HG02981 (cell line): ENCODE measurements at regions not wholly inside any gene's neighbourhood (a gene's known extent, or its start where the extent isn't known, plus 50 kb on each side); places are given as distances from the start of the nearest gene placed in this dataset.
"Not testable (repeated sequence)": the region's sequence is repeated elsewhere in the genome, so short reads cannot be mapped to it uniquely, and the experiment has no call there.

Experiments used
- ATAC-seq: cut with Tn5 transposase; IDR thresholded peaks from one replicate; pipeline ENCODE4 v1.9.1; 2021; ENCODE audit warnings: mild to moderate bottlenecking, moderate library complexity; ENCODE audit not compliant: unreplicated experiment

- no peak for ATAC-seq
Measured at GRCh38 chr3:75380276-75380771, 283.8 kb upstream of the FRG2C start.

- not testable (repeated sequence) for ATAC-seq
Measured at GRCh38 chr3:75384016-75384415, 280.1 kb upstream of the FRG2C start.

- not testable (repeated sequence) for ATAC-seq
Measured at GRCh38 chr3:75388486-75389124, 275.5 kb upstream of the FRG2C start.

GRCh38 chr3:75393288-75393694 is 270.8 kb upstream of the FRG2C start:
- ATAC-seq: not testable (repeated sequence)

- ATAC-seq: not testable (repeated sequence)
Measured at GRCh38 chr3:75394102-75394501, 270.0 kb upstream of the FRG2C start.

GRCh38 chr3:75394562-75395360 is 269.4 kb upstream of the FRG2C start:
- ATAC-seq: not testable (repeated sequence)

GRCh38 chr3:75395580-75396315 is 268.4 kb upstream of the FRG2C start:
- no peak for ATAC-seq

GRCh38 chr3:75396316-75396802 is 267.8 kb upstream of the FRG2C start:
- ATAC-seq: no peak

GRCh38 chr3:75397486-75397885 is 266.6 kb upstream of the FRG2C start:
- not testable (repeated sequence) for ATAC-seq

- ATAC-seq: not testable (repeated sequence)
Measured at GRCh38 chr3:75422101-75422945, 241.8 kb upstream of the FRG2C start.

GRCh38 chr3:75425379-75425778 is 238.7 kb upstream of the FRG2C start:
- ATAC-seq: not testable (repeated sequence)

GRCh38 chr3:75427486-75427885 is 236.6 kb upstream of the FRG2C start:
- ATAC-seq: not testable (repeated sequence)

GRCh38 chr3:75427906-75428305 is 236.2 kb upstream of the FRG2C start:
- ATAC-seq: not testable (repeated sequence)

- ATAC-seq: not testable (repeated sequence)
Measured at GRCh38 chr3:75429561-75430220, 234.4 kb upstream of the FRG2C start.

GRCh38 chr3:75430406-75430805 is 233.7 kb upstream of the FRG2C start:
- ATAC-seq: not testable (repeated sequence)

GRCh38 chr3:75431120-75431519 is 233.0 kb upstream of the FRG2C start:
- not testable (repeated sequence) for ATAC-seq

- ATAC-seq: not testable (repeated sequence)
Measured at GRCh38 chr3:75432466-75432865, 231.7 kb upstream of the FRG2C start.

GRCh38 chr3:75432885-75433284 is 231.2 kb upstream of the FRG2C start:
- not testable (repeated sequence) for ATAC-seq

GRCh38 chr3:75433295-75433694 is 230.8 kb upstream of the FRG2C start:
- not testable (repeated sequence) for ATAC-seq
